Activated naive CD8-positive, alpha-beta T cell (primary cell): ENCODE measurements at regions not wholly inside any gene's neighbourhood (a gene's known extent, or its start where the extent isn't known, plus 50 kb on each side); places are given as distances from the start of the nearest gene placed in this dataset.

Experiments
- H3K27ac Mint-ChIP-seq: one replicate; pipeline ENCODE4 v1.8.0; 2021; ENCODE audit warnings: mixed read lengths
- H3K27me3 Mint-ChIP-seq: one replicate; pipeline ENCODE4 v1.8.0; 2021; ENCODE audit warnings: mixed read lengths
- H3K36me3 Mint-ChIP-seq: one replicate; pipeline ENCODE4 v1.8.0; 2021; ENCODE audit warnings: mixed read lengths
- H3K4me1 Mint-ChIP-seq: one replicate; pipeline ENCODE4 v1.8.0; 2021; ENCODE audit warnings: low read depth, mixed read lengths
- H3K4me3 Mint-ChIP-seq: one replicate; pipeline ENCODE4 v1.8.0; 2021; ENCODE audit warnings: mild to moderate bottlenecking, mixed read lengths
- H3K9me3 Mint-ChIP-seq: one replicate; pipeline ENCODE4 v1.8.0; 2021; ENCODE audit warnings: low read depth, mixed read lengths

DNA sequence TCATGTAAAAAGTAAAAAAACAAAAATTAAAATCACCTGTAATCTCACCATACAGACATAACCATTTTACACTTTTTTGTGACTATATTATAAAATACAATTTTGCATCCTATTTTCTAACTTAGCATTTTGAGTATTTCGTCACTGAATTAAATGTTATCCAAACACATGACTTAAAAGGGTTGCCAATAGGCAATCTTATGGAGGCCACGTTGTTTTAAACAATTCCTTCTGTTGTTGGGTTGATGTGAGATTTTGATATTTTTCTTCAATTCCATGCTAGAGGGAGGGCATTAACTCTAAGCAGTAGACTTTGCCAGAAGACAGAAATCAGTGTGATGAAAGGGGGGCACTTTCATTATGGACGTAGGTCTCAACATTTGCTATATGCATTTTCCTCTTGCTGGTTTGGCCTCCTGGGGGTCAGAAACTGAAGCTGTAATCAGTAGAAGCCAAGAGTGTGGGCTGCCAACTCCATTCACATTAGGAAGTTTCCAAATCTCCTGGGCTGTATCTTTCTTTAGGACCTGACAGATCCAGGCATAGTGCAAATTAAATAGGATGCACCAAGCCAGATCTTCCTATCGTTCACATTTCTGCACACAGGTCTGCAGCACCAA is 614.2 kb upstream of the CLINT1 start:
- H3K27ac Mint-ChIP-seq: no peak overlapping the region
- H3K27me3 Mint-ChIP-seq: no peaks in the 10 kb centered on the region
- no peaks in the 10 kb centered on the region for H3K9me3 Mint-ChIP-seq
- peaks cover 5% of the 10 kb centered on the region for H3K4me1 Mint-ChIP-seq
- no peak overlapping the region for H3K4me3 Mint-ChIP-seq
- H3K36me3 Mint-ChIP-seq: no peaks in the 10 kb centered on the region

DNA sequence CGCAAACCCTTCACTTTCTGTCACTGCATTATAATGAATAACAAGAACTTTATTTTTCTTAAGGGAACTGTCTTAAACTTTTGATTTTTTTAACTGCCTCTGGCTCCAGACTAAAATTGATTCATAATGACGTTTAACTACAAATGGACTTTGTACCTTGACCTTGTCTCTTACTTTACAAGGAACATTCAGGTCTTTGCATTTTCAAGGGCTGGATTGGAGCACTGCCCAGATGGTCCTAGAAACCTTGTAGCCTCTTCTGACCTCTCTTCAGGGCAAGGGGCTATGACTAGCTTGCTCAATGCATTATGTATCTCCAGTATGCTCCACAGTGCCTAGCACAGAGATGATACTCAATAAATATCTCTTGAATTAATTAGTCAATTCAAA is 612.6 kb upstream of the CLINT1 start:
- H3K9me3 Mint-ChIP-seq: no peaks in the 10 kb centered on the region
- no peaks in the 10 kb centered on the region for H3K36me3 Mint-ChIP-seq
- no peaks in the 10 kb centered on the region for H3K27me3 Mint-ChIP-seq
- H3K4me3 Mint-ChIP-seq: no peak overlapping the region
- H3K27ac Mint-ChIP-seq: no peak overlapping the region
- H3K4me1 Mint-ChIP-seq: no peaks in the 10 kb centered on the region

DNA sequence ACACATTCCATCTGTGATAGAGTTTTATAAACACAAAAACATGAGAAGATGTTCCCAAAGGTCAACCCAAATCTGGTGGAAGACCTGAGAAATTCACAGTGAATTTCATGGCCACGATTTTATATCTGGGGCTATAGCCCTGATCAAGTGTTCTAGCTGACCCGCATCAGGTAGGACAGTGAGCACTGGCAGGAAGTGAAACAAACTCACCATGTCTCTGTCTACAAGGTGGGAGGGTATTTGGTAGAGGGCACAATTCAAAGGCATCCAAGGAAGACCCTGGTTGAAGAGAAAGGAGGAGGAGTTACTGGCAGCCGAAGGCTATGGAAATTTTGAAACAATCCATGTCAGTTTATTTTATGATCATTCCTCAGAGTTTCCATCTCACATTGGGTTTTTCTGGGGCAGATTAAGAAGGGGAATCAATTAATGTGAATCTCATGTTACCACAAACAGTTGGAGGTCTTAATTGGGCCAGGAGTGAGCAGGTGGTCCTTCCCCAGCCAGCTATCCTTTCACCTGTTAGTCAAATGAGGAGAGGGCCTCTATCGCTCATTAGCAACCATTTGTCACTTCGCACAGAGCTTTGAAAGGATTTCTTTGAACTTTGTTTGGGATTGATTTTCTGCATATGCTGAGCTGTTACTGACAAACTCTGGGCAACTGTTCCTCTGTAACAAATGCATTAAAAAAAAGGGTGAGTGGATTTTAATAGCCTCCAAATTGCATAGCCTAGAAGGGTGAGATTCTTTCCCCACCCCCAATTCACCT is 612.0 kb upstream of the CLINT1 start:
- no peaks in the 10 kb centered on the region for H3K4me1 Mint-ChIP-seq
- no peaks in the 10 kb centered on the region for H3K9me3 Mint-ChIP-seq
- no peak overlapping the region for H3K27ac Mint-ChIP-seq
- no peaks in the 10 kb centered on the region for H3K27me3 Mint-ChIP-seq
- H3K36me3 Mint-ChIP-seq: no peaks in the 10 kb centered on the region
- H3K4me3 Mint-ChIP-seq: no peak overlapping the region

DNA sequence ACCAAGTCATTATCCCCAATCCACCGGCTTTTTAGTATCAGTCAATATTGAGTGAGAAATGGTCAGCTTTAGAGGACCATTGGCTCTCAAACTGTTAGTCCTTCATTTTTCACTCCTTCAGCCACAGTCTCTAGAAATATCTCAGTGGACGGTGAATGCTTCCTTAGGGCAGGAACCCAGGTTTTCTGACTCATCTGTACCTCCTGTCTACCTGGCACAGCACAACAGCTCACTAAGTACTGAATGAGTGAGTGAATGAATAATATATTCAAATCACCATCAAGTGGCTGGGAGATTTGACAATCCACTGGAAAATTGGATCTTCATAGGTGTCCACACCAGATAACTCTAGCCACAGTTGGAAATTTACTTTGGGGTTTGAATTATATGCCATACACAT is 609.5 kb upstream of the CLINT1 start:
- Mint-ChIP-seq H3K27me3 (no peaks in the 10 kb centered on the region), H3K36me3 (no peaks in the 10 kb centered on the region), H3K27ac (no peak overlapping the region), H3K9me3 (no peaks in the 10 kb centered on the region), H3K4me3 (no peak overlapping the region), H3K4me1 (peaks cover 4% of the 10 kb centered on the region)

DNA sequence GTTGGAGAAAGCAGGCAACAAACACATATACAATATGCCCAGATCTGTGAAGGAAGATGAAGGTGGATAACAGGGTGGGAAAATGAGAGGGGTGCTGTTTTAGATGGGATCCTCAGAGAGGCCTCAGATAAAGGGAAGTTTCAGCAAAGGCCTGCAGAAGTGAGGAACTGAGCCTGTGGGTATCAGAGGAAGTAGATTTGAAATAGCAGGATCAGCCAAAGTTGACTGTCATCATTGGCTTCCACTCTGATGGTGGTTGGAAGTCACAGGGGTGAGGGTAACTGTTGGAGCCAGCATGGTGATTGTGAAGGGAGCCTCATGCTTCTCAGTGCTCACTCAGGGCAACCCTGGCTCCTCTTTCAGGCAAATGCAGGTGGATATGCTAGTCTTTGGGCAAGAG is 607.2 kb upstream of the CLINT1 start:
- peaks cover 4% of the 10 kb centered on the region for H3K4me1 Mint-ChIP-seq
- H3K27ac Mint-ChIP-seq: no peak overlapping the region
- no peak overlapping the region for H3K4me3 Mint-ChIP-seq
- no peaks in the 10 kb centered on the region for H3K36me3 Mint-ChIP-seq
- H3K27me3 Mint-ChIP-seq: no peaks in the 10 kb centered on the region
- no peaks in the 10 kb centered on the region for H3K9me3 Mint-ChIP-seq

DNA sequence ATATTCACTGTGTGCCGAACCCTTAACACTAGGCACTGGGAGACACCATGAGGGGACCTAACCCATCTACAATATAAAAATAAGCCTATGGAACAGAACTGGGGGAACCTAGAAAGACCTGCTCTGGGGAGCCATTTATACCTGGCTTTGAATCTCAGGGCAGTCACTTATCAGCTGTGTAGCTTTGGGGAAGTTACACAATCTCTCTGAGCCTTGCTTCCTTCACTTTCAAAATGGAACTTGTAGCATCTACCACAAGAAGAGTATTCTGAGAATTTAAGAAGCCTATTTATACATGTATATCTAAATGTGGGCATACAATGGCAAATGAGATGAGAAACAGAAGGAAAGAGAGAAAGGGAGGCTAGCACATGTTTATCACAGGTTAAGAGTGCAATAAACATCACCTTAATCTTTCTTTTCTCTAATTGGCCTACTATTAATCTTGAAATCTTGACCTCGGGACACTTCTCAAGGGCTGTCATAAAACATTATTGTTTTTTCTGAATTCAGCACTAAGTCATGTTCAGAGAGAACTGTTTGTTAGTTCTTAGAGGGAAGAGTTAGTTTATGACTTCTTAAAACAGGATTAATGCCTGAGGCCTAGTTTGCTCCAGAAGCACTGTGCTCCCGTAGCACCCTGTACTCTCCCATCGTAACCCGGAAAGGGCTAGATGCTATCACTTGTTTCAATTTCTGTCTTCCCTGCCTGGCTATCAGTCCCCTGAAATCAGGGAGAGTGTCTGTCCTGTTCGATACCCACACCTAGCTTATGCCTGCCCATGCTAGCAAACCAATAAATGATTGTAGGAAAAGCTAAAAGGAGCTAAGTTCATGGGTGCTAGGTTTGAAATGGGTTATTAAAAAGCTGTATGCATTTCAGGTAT is 606.4 kb upstream of the CLINT1 start:
- H3K27me3 Mint-ChIP-seq: no peaks in the 10 kb centered on the region
- H3K4me3 Mint-ChIP-seq: no peak overlapping the region
- no peaks in the 10 kb centered on the region for H3K9me3 Mint-ChIP-seq
- H3K36me3 Mint-ChIP-seq: no peaks in the 10 kb centered on the region
- no peak overlapping the region for H3K27ac Mint-ChIP-seq
- peaks cover 4% of the 10 kb centered on the region for H3K4me1 Mint-ChIP-seq

DNA sequence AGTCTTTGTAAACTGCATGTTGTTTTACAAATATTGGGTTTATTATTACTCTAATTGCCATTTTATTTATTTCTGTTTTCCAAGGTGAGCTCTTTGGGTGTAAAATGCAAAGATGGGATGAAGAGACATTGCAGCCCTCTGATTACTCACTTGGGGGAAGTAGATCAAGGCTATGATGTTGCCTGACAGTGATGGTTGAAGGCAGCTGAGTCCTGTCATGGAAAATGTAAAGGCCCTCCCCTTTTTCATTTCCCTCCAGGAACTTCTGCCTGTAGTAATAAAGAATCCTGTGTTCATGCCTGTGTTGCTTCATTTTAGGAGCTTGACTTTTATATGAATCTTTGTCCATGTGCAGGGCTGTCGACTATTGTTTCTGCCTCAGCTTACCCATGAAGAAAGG is 605.4 kb upstream of the CLINT1 start:
- no peaks in the 10 kb centered on the region for H3K9me3 Mint-ChIP-seq
- no peaks in the 10 kb centered on the region for H3K36me3 Mint-ChIP-seq
- peaks cover 4% of the 10 kb centered on the region for H3K4me1 Mint-ChIP-seq
- H3K27me3 Mint-ChIP-seq: no peaks in the 10 kb centered on the region
- no peak overlapping the region for H3K4me3 Mint-ChIP-seq
- H3K27ac Mint-ChIP-seq: no peak overlapping the region

DNA sequence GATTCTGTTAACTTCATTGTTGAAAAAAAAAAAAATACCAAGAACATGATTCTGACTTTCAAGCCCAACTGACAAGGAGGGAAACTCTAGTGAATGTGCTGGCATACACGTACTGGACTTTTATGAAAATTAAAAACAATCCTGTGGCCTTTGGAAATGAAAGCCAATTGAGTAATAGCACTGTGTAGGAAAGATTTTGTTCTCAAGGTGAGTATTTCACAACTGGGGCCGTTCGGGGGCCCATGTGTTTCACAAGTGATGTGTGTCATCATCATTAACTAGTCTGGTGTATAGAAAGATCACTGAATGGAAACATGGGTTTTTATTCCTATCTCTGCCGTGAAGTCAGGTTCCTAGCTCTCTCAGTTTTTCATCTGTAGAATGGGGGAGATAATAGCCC is 605.0 kb upstream of the CLINT1 start:
- Mint-ChIP-seq H3K4me3 (no peak overlapping the region), H3K36me3 (no peaks in the 10 kb centered on the region), H3K27ac (no peak overlapping the region), H3K9me3 (no peaks in the 10 kb centered on the region), H3K4me1 (peaks cover 4% of the 10 kb centered on the region), H3K27me3 (no peaks in the 10 kb centered on the region)

DNA sequence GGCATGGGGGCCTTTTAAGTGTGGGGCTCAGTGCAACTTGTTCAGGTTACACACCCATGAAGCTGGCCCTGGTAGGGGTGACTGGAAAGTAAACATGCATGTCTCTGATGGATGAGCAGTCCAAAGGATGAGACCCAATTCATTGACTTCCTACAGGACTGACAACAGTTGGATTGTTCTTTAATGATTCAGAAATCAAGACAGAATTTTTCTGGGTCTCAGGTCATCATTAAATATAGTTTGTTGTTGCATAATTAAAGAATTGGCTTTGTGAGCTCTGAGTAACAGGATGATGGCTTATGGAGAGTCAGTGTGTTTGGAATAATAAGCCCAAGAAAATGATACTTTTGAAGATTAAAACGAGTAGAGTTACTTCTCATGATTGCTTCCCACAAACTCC is 604.2 kb upstream of the CLINT1 start:
- H3K27ac Mint-ChIP-seq: no peak overlapping the region
- H3K27me3 Mint-ChIP-seq: no peaks in the 10 kb centered on the region
- H3K9me3 Mint-ChIP-seq: no peaks in the 10 kb centered on the region
- H3K4me3 Mint-ChIP-seq: no peak overlapping the region
- no peaks in the 10 kb centered on the region for H3K36me3 Mint-ChIP-seq
- peaks cover 4% of the 10 kb centered on the region for H3K4me1 Mint-ChIP-seq

DNA sequence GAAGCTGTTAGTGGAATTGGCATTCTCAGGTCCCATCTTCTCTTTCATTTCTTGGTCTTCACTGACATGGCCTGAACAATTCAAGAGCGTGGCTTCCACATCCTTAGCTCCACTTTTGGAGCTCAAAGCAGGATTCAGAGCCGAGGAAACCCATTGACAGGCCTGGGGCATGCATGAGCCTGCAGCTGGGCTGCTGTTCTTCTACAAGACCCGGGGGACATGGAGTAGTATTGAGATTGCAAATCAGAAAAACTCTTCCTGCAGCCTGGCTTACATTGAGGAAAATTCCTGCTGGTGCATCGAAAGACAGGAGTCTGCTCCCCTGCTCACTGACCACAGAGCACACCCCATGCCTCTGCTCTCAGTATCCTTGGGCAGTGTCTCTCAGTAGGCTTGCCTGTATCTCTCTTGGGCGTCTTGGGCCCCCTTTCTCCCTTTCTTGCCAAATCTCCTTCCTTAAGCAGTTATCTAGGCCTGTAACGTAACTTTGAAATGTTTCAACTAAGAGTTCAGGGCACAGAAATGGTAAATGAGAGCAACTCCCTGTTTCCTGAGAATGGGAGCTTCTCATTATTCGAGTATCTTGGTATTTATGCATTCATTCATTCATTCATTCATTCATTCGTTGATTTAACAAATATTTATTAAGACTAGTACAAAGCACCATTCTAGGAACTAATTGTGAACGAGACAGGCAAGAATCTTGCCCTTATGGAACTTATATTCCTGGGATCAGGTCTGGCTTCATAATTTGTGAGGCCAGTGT is 603.6 kb upstream of the CLINT1 start:
- Mint-ChIP-seq H3K4me1 (peaks cover 4% of the 10 kb centered on the region), H3K9me3 (no peaks in the 10 kb centered on the region), H3K36me3 (no peaks in the 10 kb centered on the region), H3K4me3 (no peak overlapping the region), H3K27me3 (no peaks in the 10 kb centered on the region), H3K27ac (no peak overlapping the region)

DNA sequence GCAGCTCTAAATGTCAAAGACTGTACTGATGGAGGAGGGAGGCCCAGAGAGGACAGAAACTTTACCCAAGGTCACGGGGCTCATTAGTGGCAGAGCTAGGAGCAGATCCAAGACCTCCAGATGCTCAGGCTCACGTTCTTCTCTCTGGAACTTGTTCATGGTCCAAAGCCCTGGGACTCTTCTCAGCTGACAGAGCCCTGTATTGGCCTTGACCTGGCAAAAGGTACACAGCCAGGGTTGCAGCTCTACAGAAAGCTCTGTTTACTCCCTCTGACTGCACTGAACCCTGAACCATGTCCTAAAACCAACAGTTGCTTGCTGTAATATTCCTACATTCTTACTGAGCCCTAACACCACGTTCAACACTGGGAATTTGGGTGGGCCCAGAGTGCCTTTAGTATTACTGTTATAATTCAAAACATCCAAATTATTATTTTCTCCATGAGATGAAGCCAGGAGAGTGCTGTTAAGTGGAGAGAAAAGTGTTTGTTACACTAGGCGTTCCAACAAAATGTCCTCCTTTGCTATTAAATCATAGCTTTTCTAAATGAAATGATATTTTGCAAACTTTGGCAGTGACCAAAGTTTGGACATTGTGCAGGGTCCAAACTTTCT is 602.4 kb upstream of the CLINT1 start:
- H3K9me3 Mint-ChIP-seq: no peaks in the 10 kb centered on the region
- H3K27me3 Mint-ChIP-seq: no peaks in the 10 kb centered on the region
- peaks cover 4% of the 10 kb centered on the region for H3K4me1 Mint-ChIP-seq
- H3K27ac Mint-ChIP-seq: no peak overlapping the region
- no peaks in the 10 kb centered on the region for H3K36me3 Mint-ChIP-seq
- no peak overlapping the region for H3K4me3 Mint-ChIP-seq

DNA sequence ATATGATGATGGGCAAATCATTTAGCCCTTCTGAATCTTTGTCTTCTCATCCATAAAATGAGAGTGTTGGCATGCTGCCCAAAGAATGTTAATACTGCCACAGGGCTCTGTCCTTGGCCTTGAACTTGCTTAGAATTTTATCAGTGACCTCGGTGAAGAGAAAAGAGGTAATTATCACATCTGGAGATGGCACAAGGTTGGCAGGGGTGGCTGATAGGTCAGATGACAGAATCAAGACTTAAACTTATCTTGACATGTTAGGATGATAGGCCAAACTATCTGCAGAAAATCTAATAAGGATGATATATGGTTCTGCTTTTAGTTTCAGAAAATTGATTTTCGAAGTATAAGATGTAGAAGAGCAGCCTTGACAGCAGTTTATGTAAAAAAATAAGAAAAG is 599.1 kb upstream of the CLINT1 start:
- no peak overlapping the region for H3K4me3 Mint-ChIP-seq
- no peaks in the 10 kb centered on the region for H3K36me3 Mint-ChIP-seq

DNA sequence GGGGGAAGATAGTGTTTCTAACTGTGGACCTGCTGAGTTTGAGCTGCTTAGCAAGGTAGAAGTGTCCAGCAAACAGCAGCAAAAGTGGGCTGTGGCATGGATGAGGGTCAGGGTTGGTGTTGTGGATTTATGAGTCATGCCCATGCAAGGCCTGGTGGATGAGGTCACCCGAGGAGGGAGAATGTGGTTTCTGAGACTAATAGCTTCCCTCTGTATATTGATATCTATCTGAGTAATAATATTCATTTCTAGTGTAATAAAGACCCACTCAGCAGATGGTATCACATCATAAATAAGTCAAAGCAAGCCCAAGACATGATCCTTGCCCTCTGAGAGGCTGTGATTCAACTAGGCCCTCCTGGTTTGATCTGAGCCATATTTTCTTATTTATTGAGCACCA is 597.8 kb upstream of the CLINT1 start:
- Mint-ChIP-seq H3K4me3 (no peak overlapping the region), H3K27me3 (no peaks in the 10 kb centered on the region), H3K9me3 (no peaks in the 10 kb centered on the region), H3K27ac (no peak overlapping the region), H3K4me1 (no peaks in the 10 kb centered on the region), H3K36me3 (no peaks in the 10 kb centered on the region)

More for the DNA sequence above, 599.1 kb upstream of the CLINT1 start:
- Mint-ChIP-seq H3K27ac (no peak overlapping the region), H3K9me3 (no peaks in the 10 kb centered on the region), H3K27me3 (no peaks in the 10 kb centered on the region), H3K4me1 (no peaks in the 10 kb centered on the region)

DNA sequence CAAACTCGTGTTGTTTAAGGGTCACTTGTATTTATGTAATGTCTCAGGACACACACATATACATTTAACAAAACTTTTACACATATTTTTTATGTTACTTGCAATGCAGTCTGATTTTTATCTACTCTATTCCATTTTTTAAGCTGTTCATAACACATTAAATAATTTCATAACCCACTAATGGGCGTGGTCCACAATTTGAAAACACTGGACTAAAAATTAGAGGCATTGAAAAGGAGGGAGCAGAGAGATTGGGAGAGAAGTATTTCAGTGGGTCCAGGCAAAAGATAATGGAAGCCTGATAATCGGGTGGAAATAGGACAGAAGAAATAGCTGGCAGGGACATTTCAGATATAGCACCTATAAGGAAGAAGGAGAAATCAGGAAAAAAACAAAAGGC is 597.3 kb upstream of the CLINT1 start:
- Mint-ChIP-seq H3K9me3 (no peaks in the 10 kb centered on the region), H3K36me3 (no peaks in the 10 kb centered on the region), H3K27me3 (no peaks in the 10 kb centered on the region), H3K27ac (no peak overlapping the region), H3K4me1 (no peaks in the 10 kb centered on the region), H3K4me3 (no peak overlapping the region)
